GM11168 (cell line): ENCODE measurements at regions not wholly inside any gene's neighbourhood (a gene's known extent, or its start where the extent isn't known, plus 50 kb on each side); places are given as distances from the start of the nearest gene placed in this dataset.
"Not testable (repeated sequence)": the region's sequence is repeated elsewhere in the genome, so short reads cannot be mapped to it uniquely, and the experiment has no call there.

Experiments
- in situ Hi-C: fragments of 300-500 bp; cut with MboI; formaldehyde crosslinking; loops from one replicate; pipeline ENCODE4 v1.12.0; 2022; ENCODE audit warnings: low sequenced_read_pairs; ENCODE audit not compliant: unreplicated experiment

GRCh38 chr11:28798286-28798685 lies 690.1 kb downstream of the METTL15 start:
- in situ Hi-C loops: no loop called here

- in situ Hi-C loops: no loop called here
Observed at GRCh38 chr11:28797536-28797935, 689.3 kb downstream of the METTL15 start.

GRCh38 chr11:28794405-28794804 lies 686.2 kb downstream of the METTL15 start:
- in situ Hi-C loops: no loop called here

- in situ Hi-C loops: no loop called here
Observed at GRCh38 chr11:28793282-28793738, 685.1 kb downstream of the METTL15 start.

GRCh38 chr11:28792856-28793255 lies 684.7 kb downstream of the METTL15 start:
- in situ Hi-C loops: no loop called here

- in situ Hi-C loops: not testable (repeated sequence)
Observed at GRCh38 chr11:28787897-28788296, 679.7 kb downstream of the METTL15 start.

GRCh38 chr11:28777126-28777525 lies 668.9 kb downstream of the METTL15 start:
- in situ Hi-C loops: no loop called here

GRCh38 chr11:28773606-28774005 lies 665.4 kb downstream of the METTL15 start:
- in situ Hi-C loops: no loop called here

- in situ Hi-C loops: no loop called here
Observed at GRCh38 chr11:28770806-28771205, 662.6 kb downstream of the METTL15 start.

- in situ Hi-C loops: no loop called here
Observed at GRCh38 chr11:28767574-28767973, 659.4 kb downstream of the METTL15 start.

GRCh38 chr11:28763876-28764275 lies 655.7 kb downstream of the METTL15 start:
- in situ Hi-C loops: no loop called here

GRCh38 chr11:28763151-28763550 lies 655.0 kb downstream of the METTL15 start:
- in situ Hi-C loops: no loop called here

GRCh38 chr11:28760676-28761390 lies 652.6 kb downstream of the METTL15 start:
- in situ Hi-C loops: no loop called here

- in situ Hi-C loops: no loop called here
Observed at GRCh38 chr11:28759311-28759710, 651.1 kb downstream of the METTL15 start.

GRCh38 chr11:28757725-28758515 lies 649.7 kb downstream of the METTL15 start:
- in situ Hi-C loops: no loop called here

- in situ Hi-C loops: no loop called here
Observed at GRCh38 chr11:28756977-28757376, 648.8 kb downstream of the METTL15 start.

GRCh38 chr11:28743061-28743550 lies 634.9 kb downstream of the METTL15 start:
- in situ Hi-C loops: no loop called here

GRCh38 chr11:28739489-28740280 lies 631.5 kb downstream of the METTL15 start:
- in situ Hi-C loops: no loop called here

GRCh38 chr11:28738549-28738948 lies 630.4 kb downstream of the METTL15 start:
- in situ Hi-C loops: no loop called here

GRCh38 chr11:28736256-28736655 lies 628.1 kb downstream of the METTL15 start:
- in situ Hi-C loops: no loop called here

GRCh38 chr11:28735511-28735910 lies 627.3 kb downstream of the METTL15 start:
- in situ Hi-C loops: no loop called here
